ENCODE measurements at regions not wholly inside any gene's neighbourhood (a gene's known extent, or its start where the extent isn't known, plus 50 kb on each side); places are given as distances from the start of the nearest gene placed in this dataset.

DNA sequence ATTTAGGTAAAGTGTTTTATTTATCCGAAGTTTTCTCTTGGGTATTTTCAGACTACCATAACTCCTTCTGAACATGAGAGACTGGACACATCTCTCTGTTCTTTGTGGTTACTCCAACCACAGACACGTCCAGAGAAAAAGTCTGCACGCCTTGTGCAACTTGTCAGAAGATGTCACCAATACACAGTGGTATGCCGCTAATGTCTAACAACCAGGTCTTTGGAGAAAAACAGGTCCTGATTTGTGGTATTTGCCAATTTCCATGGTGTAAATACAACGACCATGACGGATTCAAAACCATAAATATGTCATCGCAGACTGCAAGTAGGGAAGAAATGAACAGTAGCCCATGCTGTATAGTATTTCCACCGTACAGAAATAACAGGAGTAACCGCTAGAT is 620.6 kb upstream of the ID2 start:
- no peak for TF ChIP-seq EZH2 (IDR thresholded peaks at IDR 0.05; ENCODE audit: insufficient read depth, poor library complexity, severe bottlenecking)
- no peak for TF ChIP-seq EZH2phosphoT487 (IDR thresholded peaks at IDR 0.05; ENCODE audit: insufficient read depth, low read depth)
- no peaks in the 10 kb centered on the region for H3K9me2 ChIP-seq (ENCODE audit: insufficient read depth)
- H3K36me3 ChIP-seq (ENCODE audit: low read depth): no peaks in the 10 kb centered on the region
- H3K4me3 ChIP-seq: no peak overlapping the region
- in situ Hi-C loops (cut with MboI): no loop called here
- H4K20me1 ChIP-seq (ENCODE audit: insufficient read depth): no peaks in the 10 kb centered on the region
- no peak overlapping the region for H2AFZ ChIP-seq
- no peak overlapping the region for H3K9ac ChIP-seq
- H3K27me3 ChIP-seq (replicated peaks; ENCODE audit: insufficient read depth): no peaks in the 10 kb centered on the region
- H3K4me2 ChIP-seq (ENCODE audit: unreplicated experiment): no peak overlapping the region
- no peaks in the 10 kb centered on the region for H3K79me2 ChIP-seq (ENCODE audit: insufficient read depth)
- no peak overlapping the region for H3K27ac ChIP-seq
- 81 to 82% methylated on average over 9 of the region's 9 CpGs for WGBS, 2 experiments (ENCODE audit: low coverage in 1 of 2, low lambda C conversion rate in 2 of 2, missing lambda C conversion rate in 2 of 2)
- H3K4me1 ChIP-seq (ENCODE audit: insufficient read depth): no peaks in the 10 kb centered on the region
- H3K9me3 ChIP-seq (ENCODE audit: low read depth): no peaks in the 10 kb centered on the region
- no peaks in the 10 kb centered on the region for H3F3A ChIP-seq (ENCODE audit: insufficient read depth)
- DNase-seq: no peak

DNA sequence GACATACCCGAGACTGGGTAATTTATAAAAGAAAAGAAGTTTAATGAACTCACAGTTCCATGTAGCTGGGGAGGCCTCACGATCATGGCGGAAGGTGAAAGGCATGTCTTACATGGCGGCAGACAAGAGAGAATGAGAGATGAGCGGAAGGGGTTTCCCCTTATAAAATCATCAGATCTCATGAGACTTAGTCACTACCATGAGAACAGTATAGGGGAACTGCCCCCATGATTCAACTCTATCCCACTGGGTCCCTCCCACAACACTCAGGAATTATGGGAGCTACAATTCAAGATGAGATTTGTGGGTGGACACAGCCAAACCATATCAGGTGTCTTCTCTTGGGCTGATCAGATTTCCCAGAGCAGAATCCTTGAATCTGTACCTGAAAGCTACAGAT is 617.3 kb upstream of the ID2 start:
- H3K9me2 ChIP-seq (ENCODE audit: insufficient read depth): no peaks in the 10 kb centered on the region
- H4K20me1 ChIP-seq (ENCODE audit: insufficient read depth): no peaks in the 10 kb centered on the region
- no peak overlapping the region for H3K4me2 ChIP-seq (ENCODE audit: unreplicated experiment)
- no peak overlapping the region for H3K27ac ChIP-seq
- H2AFZ ChIP-seq: no peak overlapping the region
- in situ Hi-C loops (cut with MboI): no loop called here
- H3K9me3 ChIP-seq (ENCODE audit: low read depth): no peaks in the 10 kb centered on the region
- H3K9ac ChIP-seq: no peak overlapping the region
- no peak overlapping the region for H3K4me3 ChIP-seq
- H3K79me2 ChIP-seq (ENCODE audit: insufficient read depth): no peaks in the 10 kb centered on the region
- 86 to 93% methylated on average over 5 of the region's 5 CpGs for WGBS, 2 experiments (ENCODE audit: low coverage in 1 of 2, low lambda C conversion rate in 2 of 2, missing lambda C conversion rate in 2 of 2)
- H3F3A ChIP-seq (ENCODE audit: insufficient read depth): no peaks in the 10 kb centered on the region
- no peak for DNase-seq
- no peaks in the 10 kb centered on the region for H3K36me3 ChIP-seq (ENCODE audit: low read depth)
- TF ChIP-seq EZH2phosphoT487 (IDR thresholded peaks at IDR 0.05; ENCODE audit: insufficient read depth, low read depth) (no peak), EZH2 (IDR thresholded peaks at IDR 0.05; ENCODE audit: insufficient read depth, poor library complexity, severe bottlenecking) (no peak)
- H3K27me3 ChIP-seq (replicated peaks; ENCODE audit: insufficient read depth): no peaks in the 10 kb centered on the region
- H3K4me1 ChIP-seq (ENCODE audit: insufficient read depth): no peaks in the 10 kb centered on the region

DNA sequence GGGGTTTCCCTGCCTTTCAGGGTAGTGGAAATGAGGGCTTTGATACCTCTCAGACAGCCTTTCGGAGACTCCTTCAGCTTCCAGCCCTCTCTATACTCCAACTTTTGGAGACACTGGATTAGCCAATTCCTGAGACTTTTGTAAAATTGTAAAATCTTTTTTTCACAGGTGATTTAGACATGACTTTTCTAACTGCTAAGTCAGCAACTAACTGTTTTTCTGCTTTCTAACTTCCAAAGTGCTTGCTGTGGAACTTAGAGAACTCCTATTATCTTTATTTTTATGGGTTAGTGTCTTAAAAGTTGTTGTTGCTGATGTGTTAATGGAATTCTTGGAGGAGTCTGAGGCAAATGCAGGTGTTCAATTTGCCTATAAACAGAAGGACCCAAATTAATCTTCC is 616.7 kb upstream of the ID2 start:
- no peaks in the 10 kb centered on the region for H3K9me2 ChIP-seq (ENCODE audit: insufficient read depth)
- H3K4me2 ChIP-seq (ENCODE audit: unreplicated experiment): no peak overlapping the region
- no peaks in the 10 kb centered on the region for H3K27me3 ChIP-seq (replicated peaks; ENCODE audit: insufficient read depth)
- no peak overlapping the region for H3K9ac ChIP-seq
- H3K9me3 ChIP-seq (ENCODE audit: low read depth): no peaks in the 10 kb centered on the region
- H4K20me1 ChIP-seq (ENCODE audit: insufficient read depth): no peaks in the 10 kb centered on the region
- no peak for DNase-seq
- TF ChIP-seq EZH2 (IDR thresholded peaks at IDR 0.05; ENCODE audit: insufficient read depth, poor library complexity, severe bottlenecking): no peak
- TF ChIP-seq EZH2phosphoT487 (IDR thresholded peaks at IDR 0.05; ENCODE audit: insufficient read depth, low read depth): no peak
- no peaks in the 10 kb centered on the region for H3K36me3 ChIP-seq (ENCODE audit: low read depth)
- no peaks in the 10 kb centered on the region for H3K4me1 ChIP-seq (ENCODE audit: insufficient read depth)
- no peak overlapping the region for H3K27ac ChIP-seq
- H2AFZ ChIP-seq: no peak overlapping the region
- in situ Hi-C loops (cut with MboI): no loop called here
- 64 to 68% methylated on average over 1 of the region's 1 CpG for WGBS, 2 experiments (ENCODE audit: low coverage in 1 of 2, low lambda C conversion rate in 2 of 2, missing lambda C conversion rate in 2 of 2)
- H3K79me2 ChIP-seq (ENCODE audit: insufficient read depth): no peaks in the 10 kb centered on the region
- no peak overlapping the region for H3K4me3 ChIP-seq
- no peaks in the 10 kb centered on the region for H3F3A ChIP-seq (ENCODE audit: insufficient read depth)

DNA sequence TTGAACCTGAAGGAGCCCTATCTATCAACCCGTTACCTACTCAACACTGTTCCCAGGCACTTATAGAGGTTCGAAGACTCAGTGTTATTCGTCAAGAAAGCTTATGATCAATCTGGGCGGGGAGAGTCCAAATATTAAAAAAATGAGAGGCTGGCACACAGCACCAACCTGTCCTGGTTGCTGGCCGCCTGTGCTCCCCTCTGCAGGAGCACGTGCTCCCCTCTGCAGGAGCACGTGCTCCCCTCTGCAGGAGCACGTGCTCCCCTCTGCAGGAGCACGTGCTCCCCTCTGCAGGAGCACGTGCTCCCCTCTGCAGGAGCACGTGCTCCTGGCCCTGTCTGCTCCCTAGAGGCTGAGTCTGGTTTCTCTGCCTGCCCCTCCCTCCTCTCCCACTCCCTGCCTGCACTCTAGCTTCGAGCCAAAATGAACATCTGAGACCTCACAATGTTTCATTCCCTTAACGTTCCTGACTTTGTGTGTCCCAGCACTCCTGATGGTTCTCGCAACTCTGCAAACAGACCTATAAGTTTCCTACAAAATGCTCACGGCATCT is 614.0 kb upstream of the ID2 start:
- no peak overlapping the region for H3K4me3 ChIP-seq
- 65% methylated on average over 15 of the region's 15 CpGs for WGBS, 2 experiments (ENCODE audit: low coverage in 1 of 2, low lambda C conversion rate in 2 of 2, missing lambda C conversion rate in 2 of 2)
- no peaks in the 10 kb centered on the region for H3K9me3 ChIP-seq (ENCODE audit: low read depth)
- no peak overlapping the region for H3K9ac ChIP-seq
- in situ Hi-C loops (cut with MboI): no loop called here
- no peaks in the 10 kb centered on the region for H3K4me1 ChIP-seq (ENCODE audit: insufficient read depth)
- no peaks in the 10 kb centered on the region for H3K36me3 ChIP-seq (ENCODE audit: low read depth)
- H3F3A ChIP-seq (ENCODE audit: insufficient read depth): no peaks in the 10 kb centered on the region
- H4K20me1 ChIP-seq (ENCODE audit: insufficient read depth): no peaks in the 10 kb centered on the region
- no peak overlapping the region for H3K27ac ChIP-seq
- no peaks in the 10 kb centered on the region for H3K9me2 ChIP-seq (ENCODE audit: insufficient read depth)
- no peak for DNase-seq
- H3K4me2 ChIP-seq (ENCODE audit: unreplicated experiment): no peak overlapping the region
- H2AFZ ChIP-seq: no peak overlapping the region
- no peaks in the 10 kb centered on the region for H3K27me3 ChIP-seq (replicated peaks; ENCODE audit: insufficient read depth)
- H3K79me2 ChIP-seq (ENCODE audit: insufficient read depth): no peaks in the 10 kb centered on the region
- TF ChIP-seq EZH2 (IDR thresholded peaks at IDR 0.05; ENCODE audit: insufficient read depth, poor library complexity, severe bottlenecking): no peak
- no peak for TF ChIP-seq EZH2phosphoT487 (IDR thresholded peaks at IDR 0.05; ENCODE audit: insufficient read depth, low read depth)

DNA sequence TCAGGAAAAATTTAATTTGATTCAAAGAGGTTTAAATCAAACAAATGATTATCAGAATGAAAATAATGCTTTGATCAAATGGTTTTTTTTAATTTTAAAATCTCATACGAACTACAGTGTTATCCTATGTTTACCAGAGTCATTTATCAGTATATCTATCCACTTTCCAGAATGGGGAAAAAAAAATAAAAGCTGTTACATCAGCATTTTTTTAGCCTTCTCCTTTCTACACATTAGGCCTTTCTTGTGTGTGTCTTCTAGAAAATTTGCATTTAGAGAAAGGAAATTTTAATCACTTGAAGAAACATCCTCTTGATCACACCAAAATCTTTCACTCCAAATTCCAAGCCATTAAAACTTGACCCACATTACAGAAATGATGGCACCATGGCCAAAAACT is 608.9 kb upstream of the ID2 start:
- Histone ChIP-seq H3K9me3 (ENCODE audit: low read depth) (no peaks in the 10 kb centered on the region), H3K4me1 (ENCODE audit: insufficient read depth) (no peaks in the 10 kb centered on the region), H3K36me3 (ENCODE audit: low read depth) (no peaks in the 10 kb centered on the region), H3K27ac (no peak overlapping the region), H3K9ac (no peak overlapping the region), H3K4me2 (ENCODE audit: unreplicated experiment) (no peak overlapping the region), H3F3A (ENCODE audit: insufficient read depth) (no peaks in the 10 kb centered on the region), H3K79me2 (ENCODE audit: insufficient read depth) (no peaks in the 10 kb centered on the region), H4K20me1 (ENCODE audit: insufficient read depth) (no peaks in the 10 kb centered on the region), H3K4me3 (no peak overlapping the region), H3K9me2 (ENCODE audit: insufficient read depth) (no peaks in the 10 kb centered on the region), H3K27me3 (replicated peaks; ENCODE audit: insufficient read depth) (no peaks in the 10 kb centered on the region), H2AFZ (no peak overlapping the region)
- TF ChIP-seq EZH2 (IDR thresholded peaks at IDR 0.05; ENCODE audit: insufficient read depth, poor library complexity, severe bottlenecking): no peak
- no peak for TF ChIP-seq EZH2phosphoT487 (IDR thresholded peaks at IDR 0.05; ENCODE audit: insufficient read depth, low read depth)
- no peak for DNase-seq
- 53 to 60% methylated on average over 1 of the region's 1 CpG for WGBS, 2 experiments (ENCODE audit: low coverage in 1 of 2, low lambda C conversion rate in 2 of 2, missing lambda C conversion rate in 2 of 2)
- in situ Hi-C loops (cut with MboI): no loop called here

Measured in GM23248 (cell line).